Erythroblast (primary cell): ENCODE measurements at regions not wholly inside any gene's neighbourhood (a gene's known extent, or its start where the extent isn't known, plus 50 kb on each side); places are given as distances from the start of the nearest gene placed in this dataset.

ENCODE experiments used
- GATA1 ChIP-seq: IDR thresholded peaks from 2 replicates; pipeline ENCODE4 v1.6.1; 2011; ENCODE audit warnings: low read depth, mild to moderate bottlenecking, control low read depth, low read length, moderate library complexity
- POLR2A ChIP-seq: IDR thresholded peaks from 2 replicates; pipeline ENCODE4 v1.6.1; 2011; ENCODE audit warnings: mild to moderate bottlenecking, low read length

GRCh38 chr18:43648002-43648401 is 370.7 kb upstream of the SYT4 start:
- TF ChIP-seq POLR2A = no peak
- no peak for TF ChIP-seq GATA1
